ENCODE measurements at regions not wholly inside any gene's neighbourhood (a gene's known extent, or its start where the extent isn't known, plus 50 kb on each side); places are given as distances from the start of the nearest gene placed in this dataset.

DNA sequence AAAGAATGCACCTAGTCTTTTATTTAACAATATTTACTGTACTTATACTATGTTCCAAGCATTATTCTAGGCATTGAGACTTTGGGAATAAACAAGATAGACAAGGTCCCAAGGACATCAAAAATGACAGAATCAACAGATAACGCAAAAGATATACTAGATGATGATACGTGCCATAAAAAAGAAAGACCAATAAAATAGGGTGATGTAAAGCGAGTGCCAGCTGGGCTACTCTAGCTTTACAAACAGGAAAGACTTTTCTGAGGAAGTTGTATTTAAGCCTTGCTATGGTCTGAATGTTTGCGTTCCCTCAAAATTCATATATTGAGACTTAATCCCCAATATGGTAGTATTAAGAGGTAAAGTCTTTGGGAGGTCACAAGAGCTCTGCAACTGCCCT is 310.2 kb upstream of the RGMB start:
- H3K27me3 ChIP-seq (replicated peaks; ENCODE audit: insufficient read depth, low read depth, low read length, poor library complexity) = no peaks in the 10 kb centered on the region
- no peaks in the 10 kb centered on the region for H3K9me3 ChIP-seq (ENCODE audit: low read depth, low read length, poor library complexity, severe bottlenecking)
- no peak for DNase-seq (ENCODE audit: low spot score)
- no TSS peak for BruUV-seq (replicated peaks)
- H3K27ac ChIP-seq (ENCODE audit: low read depth, low read length, poor library complexity, severe bottlenecking) = no peak overlapping the region
- no peak overlapping the region for H3K4me3 ChIP-seq (ENCODE audit: low read depth, low read length, poor library complexity, severe bottlenecking)
- H3K36me3 ChIP-seq (ENCODE audit: insufficient read depth, low read length, poor library complexity, severe bottlenecking) = no peaks in the 10 kb centered on the region
- TF ChIP-seq, protein P1, sequence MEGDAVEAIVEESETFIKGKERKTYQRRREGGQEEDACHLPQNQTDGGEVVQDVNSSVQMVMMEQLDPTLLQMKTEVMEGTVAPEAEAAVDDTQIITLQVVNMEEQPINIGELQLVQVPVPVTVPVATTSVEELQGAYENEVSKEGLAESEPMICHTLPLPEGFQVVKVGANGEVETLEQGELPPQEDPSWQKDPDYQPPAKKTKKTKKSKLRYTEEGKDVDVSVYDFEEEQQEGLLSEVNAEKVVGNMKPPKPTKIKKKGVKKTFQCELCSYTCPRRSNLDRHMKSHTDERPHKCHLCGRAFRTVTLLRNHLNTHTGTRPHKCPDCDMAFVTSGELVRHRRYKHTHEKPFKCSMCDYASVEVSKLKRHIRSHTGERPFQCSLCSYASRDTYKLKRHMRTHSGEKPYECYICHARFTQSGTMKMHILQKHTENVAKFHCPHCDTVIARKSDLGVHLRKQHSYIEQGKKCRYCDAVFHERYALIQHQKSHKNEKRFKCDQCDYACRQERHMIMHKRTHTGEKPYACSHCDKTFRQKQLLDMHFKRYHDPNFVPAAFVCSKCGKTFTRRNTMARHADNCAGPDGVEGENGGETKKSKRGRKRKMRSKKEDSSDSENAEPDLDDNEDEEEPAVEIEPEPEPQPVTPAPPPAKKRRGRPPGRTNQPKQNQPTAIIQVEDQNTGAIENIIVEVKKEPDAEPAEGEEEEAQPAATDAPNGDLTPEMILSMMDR (conservative IDR thresholded peaks at IDR 0.05; ENCODE audit: low read depth, low read length) = no peak
- TF ChIP-seq EZH2 (IDR thresholded peaks at IDR 0.05; ENCODE audit: borderline replicate concordance, low read depth, low read length, poor library complexity, severe bottlenecking) = no peak
- H3K4me1 ChIP-seq (ENCODE audit: insufficient read depth, low read length, poor library complexity, severe bottlenecking) = no peaks in the 10 kb centered on the region
- intact Hi-C loops (cut with micrococcal nuclease; ENCODE audit: unreplicated experiment) = no loop called here
- CTCF ChIA-PET = no interaction called here
- POLR2A ChIA-PET (ENCODE audit: low non-redundant PET) = no interaction called here

DNA sequence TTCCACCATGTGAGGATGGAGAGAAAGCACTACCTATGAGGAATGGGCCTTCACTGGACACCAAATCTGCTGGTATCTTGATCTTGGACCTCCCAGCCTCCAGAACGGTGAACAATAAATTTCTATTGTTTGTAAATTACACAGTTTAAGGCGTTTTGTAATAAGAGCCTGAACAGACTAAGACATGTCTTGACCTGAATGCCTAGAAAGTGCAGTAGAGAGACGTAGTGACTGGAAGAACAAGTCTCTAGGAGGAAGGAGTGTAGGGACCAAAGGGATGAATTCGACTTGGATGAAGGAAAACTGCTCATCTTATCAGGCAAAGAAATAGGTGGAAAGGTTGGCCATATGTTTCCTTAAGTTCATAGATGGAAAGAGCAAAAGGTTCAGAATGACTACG is 309.8 kb upstream of the RGMB start:
- no peaks in the 10 kb centered on the region for H3K36me3 ChIP-seq (ENCODE audit: insufficient read depth, low read length, poor library complexity, severe bottlenecking)
- no peak overlapping the region for H3K4me3 ChIP-seq (ENCODE audit: low read depth, low read length, poor library complexity, severe bottlenecking)
- no peaks in the 10 kb centered on the region for H3K27me3 ChIP-seq (replicated peaks; ENCODE audit: insufficient read depth, low read depth, low read length, poor library complexity)
- H3K4me1 ChIP-seq (ENCODE audit: insufficient read depth, low read length, poor library complexity, severe bottlenecking) = no peaks in the 10 kb centered on the region
- no TSS peak for BruUV-seq (replicated peaks)
- no peaks in the 10 kb centered on the region for H3K9me3 ChIP-seq (ENCODE audit: low read depth, low read length, poor library complexity, severe bottlenecking)
- no peak for TF ChIP-seq EZH2 (IDR thresholded peaks at IDR 0.05; ENCODE audit: borderline replicate concordance, low read depth, low read length, poor library complexity, severe bottlenecking)
- TF ChIP-seq, protein P1 (conservative IDR thresholded peaks at IDR 0.05; ENCODE audit: low read depth, low read length) = no peak
- intact Hi-C loops (cut with micrococcal nuclease; ENCODE audit: unreplicated experiment) = no loop called here
- CTCF ChIA-PET = no interaction called here
- no peak overlapping the region for H3K27ac ChIP-seq (ENCODE audit: low read depth, low read length, poor library complexity, severe bottlenecking)
- no peak for DNase-seq (ENCODE audit: low spot score)
- POLR2A ChIA-PET (ENCODE audit: low non-redundant PET) = no interaction called here

DNA sequence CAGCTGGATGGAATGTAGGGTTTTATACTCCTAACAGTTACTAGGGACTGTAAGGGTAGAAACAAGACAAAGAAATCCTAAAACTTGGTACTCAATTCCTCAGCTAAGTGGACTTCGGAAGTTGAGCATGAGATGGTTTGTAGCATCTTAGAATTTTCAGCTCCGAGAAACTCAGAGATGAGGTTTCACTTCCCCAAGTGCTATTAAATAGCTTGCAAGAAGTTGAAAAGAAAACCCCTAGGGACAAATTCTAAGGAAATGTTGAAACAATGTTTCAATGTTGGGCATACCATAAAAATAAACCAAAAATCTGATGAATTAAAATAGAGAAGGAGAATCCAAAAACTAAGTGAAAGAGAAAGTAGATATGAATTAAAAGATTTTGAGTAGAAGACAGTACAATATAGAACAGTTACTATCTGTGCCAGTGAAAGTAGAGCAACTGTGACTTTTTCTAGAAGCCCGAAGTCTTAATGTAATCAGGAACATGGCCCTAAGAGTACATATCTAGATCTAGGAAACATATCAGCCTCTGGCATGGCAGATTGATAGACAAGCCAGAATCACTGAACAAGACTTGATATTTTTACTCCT is 308.6 kb upstream of the RGMB start:
- Histone ChIP-seq H3K27me3 (replicated peaks; ENCODE audit: insufficient read depth, low read depth, low read length, poor library complexity) (no peaks in the 10 kb centered on the region), H3K36me3 (ENCODE audit: insufficient read depth, low read length, poor library complexity, severe bottlenecking) (no peaks in the 10 kb centered on the region), H3K4me1 (ENCODE audit: insufficient read depth, low read length, poor library complexity, severe bottlenecking) (no peaks in the 10 kb centered on the region), H3K4me3 (ENCODE audit: low read depth, low read length, poor library complexity, severe bottlenecking) (no peak overlapping the region), H3K9me3 (ENCODE audit: low read depth, low read length, poor library complexity, severe bottlenecking) (no peaks in the 10 kb centered on the region), H3K27ac (ENCODE audit: low read depth, low read length, poor library complexity, severe bottlenecking) (no peak overlapping the region)
- no TSS peak for BruUV-seq (replicated peaks)
- POLR2A ChIA-PET (ENCODE audit: low non-redundant PET) = no interaction called here
- intact Hi-C loops (cut with micrococcal nuclease; ENCODE audit: unreplicated experiment) = no loop called here
- TF ChIP-seq, protein P1 (conservative IDR thresholded peaks at IDR 0.05; ENCODE audit: low read depth, low read length) = no peak
- no peak for TF ChIP-seq EZH2 (IDR thresholded peaks at IDR 0.05; ENCODE audit: borderline replicate concordance, low read depth, low read length, poor library complexity, severe bottlenecking)
- no peak for DNase-seq (ENCODE audit: low spot score)
- CTCF ChIA-PET = no interaction called here
